ENCODE measurements at regions not wholly inside any gene's neighbourhood (a gene's known extent, or its start where the extent isn't known, plus 50 kb on each side); places are given as distances from the start of the nearest gene placed in this dataset.

- TF ChIP-seq ZBTB7A (IDR thresholded peaks at IDR 0.05; ENCODE audit: borderline replicate concordance, control insufficient read depth, low read depth, low read length) (no peak), JUN (IDR thresholded peaks at IDR 0.05; ENCODE audit: borderline replicate concordance, low read depth, low read length) (no peak), JUN (CRISPR knock-in tag; IDR thresholded peaks at IDR 0.05; ENCODE audit: borderline replicate concordance) (no peak), CBX8 (IDR thresholded peaks at IDR 0.05; ENCODE audit: borderline replicate concordance, extremely low read depth, low read depth, low read length, poor library complexity, severe bottlenecking) (no peak), POLR2A (conservative IDR thresholded peaks at IDR 0.05) (no peak), TRIM28 (IDR thresholded peaks at IDR 0.05) (no peak), CBX5 (IDR thresholded peaks at IDR 0.05; ENCODE audit: borderline replicate concordance, low read depth) (no peak), NRF1 (conservative IDR thresholded peaks at IDR 0.05 in 1 of 2, IDR thresholded peaks at IDR 0.05 in 1 of 2) (no peak), REST (IDR thresholded peaks at IDR 0.05; ENCODE audit: borderline replicate concordance) (no peak), REST (CRISPR knock-in tag; IDR thresholded peaks at IDR 0.05; ENCODE audit: low read depth) (no peak), C11orf30 (IDR thresholded peaks at IDR 0.05; ENCODE audit: low read depth) (no peak), CHD1 (IDR thresholded peaks at IDR 0.05; ENCODE audit: low read length) (no peak), CHD4 (IDR thresholded peaks at IDR 0.05; ENCODE audit: insufficient read depth, insufficient replicate concordance, low read depth, low read length, poor library complexity, severe bottlenecking) (no peak), ZHX1 (conservative IDR thresholded peaks at IDR 0.05; ENCODE audit: low read length) (no peak), ETS1 (conservative IDR thresholded peaks at IDR 0.05; ENCODE audit: control insufficient read depth, low read depth, low read length) (no peak)
Observed at GRCh38 chr1:95449516-95449915, 215.5 kb downstream of the RWDD3 start.
